ENCODE measurements at regions not wholly inside any gene's neighbourhood (a gene's known extent, or its start where the extent isn't known, plus 50 kb on each side); places are given as distances from the start of the nearest gene placed in this dataset.
"Not testable (repeated sequence)": the region's sequence is repeated elsewhere in the genome, so short reads cannot be mapped to it uniquely, and the experiment has no call there.

DNA sequence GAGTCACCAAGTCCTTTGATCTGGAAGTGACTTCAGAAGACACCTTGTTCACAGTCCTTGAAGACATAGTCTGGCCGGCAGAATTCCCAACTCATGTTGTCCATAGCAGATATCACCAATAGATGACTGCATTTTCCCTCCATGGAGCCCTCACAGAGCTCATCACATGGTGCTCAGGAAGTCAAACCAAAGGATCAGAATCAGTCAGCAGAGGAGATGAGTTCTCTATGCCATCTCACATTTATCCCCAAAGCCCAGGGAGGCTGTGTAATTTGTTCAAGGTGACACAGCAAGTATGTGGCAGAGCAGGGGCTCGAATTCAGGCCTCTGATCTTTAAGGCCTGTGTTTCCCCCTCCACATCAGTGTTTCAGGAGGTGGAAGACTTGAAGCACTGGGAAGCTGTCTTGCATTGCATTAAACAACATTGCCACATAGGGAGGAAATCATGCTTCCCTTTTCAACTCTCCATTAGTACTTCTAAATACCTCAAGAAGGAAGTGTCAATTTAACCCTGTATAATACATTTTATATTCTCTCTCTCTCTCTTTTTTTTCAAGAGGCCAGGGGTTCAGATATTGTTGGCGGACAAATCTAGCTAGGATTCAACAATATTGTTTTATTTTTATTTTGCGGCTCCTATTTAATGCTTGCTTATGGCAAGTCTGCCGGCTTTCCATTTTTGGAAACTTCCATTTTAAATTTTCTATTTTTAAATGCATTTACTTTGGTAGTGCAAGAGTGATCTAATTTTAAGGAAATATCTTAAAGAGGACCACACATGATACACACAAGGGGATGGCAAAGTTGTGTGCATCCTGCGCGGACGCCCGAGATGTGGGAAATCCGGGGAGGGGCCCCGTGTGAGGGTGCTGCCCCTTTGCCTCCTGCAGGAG is 61.9 kb downstream of the NPIPB5 start:
- not testable (repeated sequence) for DNase-seq (ENCODE audit: low read depth)

GRCh38 chr16:22573225-22573530 is 62.5 kb downstream of the NPIPB5 start:
- DNase-seq (ENCODE audit: low read depth) = not testable (repeated sequence)

GRCh38 chr16:22576506-22576905 is 65.8 kb downstream of the NPIPB5 start:
- DNase-seq (ENCODE audit: low read depth) = not testable (repeated sequence)

GRCh38 chr16:22583195-22583594 is 72.5 kb downstream of the NPIPB5 start:
- not testable (repeated sequence) for DNase-seq (ENCODE audit: low read depth)

GRCh38 chr16:22584459-22584858 is 73.8 kb downstream of the NPIPB5 start:
- not testable (repeated sequence) for DNase-seq (ENCODE audit: low read depth)

DNA sequence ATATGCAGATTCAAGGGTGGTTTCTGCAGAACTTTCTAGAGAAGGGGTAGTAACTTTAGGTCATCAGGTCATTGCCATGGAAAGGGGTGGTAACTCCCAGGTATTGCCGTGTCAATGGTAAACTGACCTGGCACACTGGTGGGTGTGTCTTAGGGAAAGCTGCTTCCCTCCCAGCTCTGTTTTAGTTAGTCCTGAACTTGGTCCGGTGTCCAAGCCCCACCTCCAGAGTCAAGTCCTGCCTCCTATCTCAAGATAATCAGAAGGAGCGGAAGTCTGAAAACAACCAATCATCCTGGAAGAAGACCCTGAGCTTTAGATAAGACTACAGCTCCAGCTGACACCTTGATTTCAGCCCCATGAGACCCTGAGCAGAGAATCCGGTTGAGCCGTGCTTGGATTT is 74.2 kb downstream of the NPIPB5 start:
- not testable (repeated sequence) for DNase-seq (ENCODE audit: low read depth)

DNA sequence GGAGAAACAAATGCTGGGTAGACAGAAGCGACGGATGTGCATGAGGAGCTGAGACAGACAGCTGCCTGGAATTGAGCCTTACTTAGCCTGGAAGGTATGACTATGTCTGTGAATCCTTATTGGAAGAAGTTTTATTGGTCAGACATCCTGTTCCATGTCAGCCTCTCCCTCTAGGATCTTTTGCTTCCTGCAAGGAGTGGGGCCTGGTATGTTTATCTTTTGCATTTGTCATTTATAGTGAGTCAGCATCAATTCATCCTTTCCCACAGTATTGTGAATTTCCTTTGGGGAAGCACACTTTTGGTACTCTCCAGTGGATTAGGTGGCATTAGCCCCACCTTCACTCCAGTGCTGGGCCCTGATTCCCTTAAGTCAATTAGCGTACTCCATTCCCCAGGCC is 74.7 kb downstream of the NPIPB5 start:
- DNase-seq (ENCODE audit: low read depth) = peak; percentile 88

GRCh38 chr16:22586732-22587131 is 76.0 kb downstream of the NPIPB5 start:
- not testable (repeated sequence) for DNase-seq (ENCODE audit: low read depth)

- not testable (repeated sequence) for DNase-seq (ENCODE audit: low read depth)
Observed at GRCh38 chr16:22589757-22590156, 79.1 kb downstream of the NPIPB5 start.

GRCh38 chr16:22596445-22597045 is 85.9 kb downstream of the NPIPB5 start:
- DNase-seq (ENCODE audit: low read depth) = not testable (repeated sequence)

- DNase-seq (ENCODE audit: low read depth) = not testable (repeated sequence)
Observed at GRCh38 chr16:22603744-22604143, 93.1 kb downstream of the NPIPB5 start.

DNA sequence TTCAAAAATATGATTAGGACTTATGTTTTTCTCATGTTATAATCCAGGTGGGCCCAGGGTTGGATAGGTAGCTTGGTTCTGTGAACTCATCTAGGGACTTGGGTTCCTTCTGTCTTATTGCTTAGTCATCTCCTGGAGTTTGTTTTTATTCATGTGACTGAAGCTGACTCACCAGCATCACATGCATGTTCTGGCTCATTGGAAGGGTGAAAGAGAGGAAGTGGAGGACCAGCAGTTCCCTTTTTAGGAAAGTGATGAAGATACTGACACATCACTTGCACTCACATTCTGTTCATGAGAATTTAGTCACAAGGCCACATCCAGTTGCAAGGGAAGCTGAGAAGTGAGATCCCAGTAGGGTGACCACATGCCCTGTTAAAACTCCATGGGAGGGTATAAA is 95.9 kb downstream of the NPIPB5 start:
- DNase-seq (ENCODE audit: low read depth) = not testable (repeated sequence)

DNA sequence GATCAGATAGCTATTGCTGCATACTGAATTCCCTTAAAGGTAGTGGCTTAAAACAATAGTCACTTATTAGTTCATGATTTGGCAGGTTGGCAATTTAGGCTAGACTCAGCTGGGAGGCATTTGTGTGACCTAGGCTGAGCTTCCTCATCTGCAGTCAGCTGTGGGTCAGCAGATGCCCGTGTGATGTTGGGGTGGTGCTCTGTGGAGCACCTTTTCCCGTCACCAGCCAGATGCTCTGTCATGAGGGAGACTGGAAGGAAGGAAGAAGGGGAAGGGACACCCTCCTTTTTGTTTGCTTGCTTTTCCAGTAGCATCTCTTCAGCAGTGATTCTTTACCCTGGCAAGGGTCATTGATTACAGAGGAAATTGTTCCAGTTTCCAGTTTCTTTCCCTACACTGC is 99.1 kb downstream of the NPIPB5 start:
- not testable (repeated sequence) for DNase-seq (ENCODE audit: low read depth)

GRCh38 chr16:22611128-22611527 is 100.4 kb downstream of the NPIPB5 start:
- DNase-seq (ENCODE audit: low read depth) = not testable (repeated sequence)

DNA sequence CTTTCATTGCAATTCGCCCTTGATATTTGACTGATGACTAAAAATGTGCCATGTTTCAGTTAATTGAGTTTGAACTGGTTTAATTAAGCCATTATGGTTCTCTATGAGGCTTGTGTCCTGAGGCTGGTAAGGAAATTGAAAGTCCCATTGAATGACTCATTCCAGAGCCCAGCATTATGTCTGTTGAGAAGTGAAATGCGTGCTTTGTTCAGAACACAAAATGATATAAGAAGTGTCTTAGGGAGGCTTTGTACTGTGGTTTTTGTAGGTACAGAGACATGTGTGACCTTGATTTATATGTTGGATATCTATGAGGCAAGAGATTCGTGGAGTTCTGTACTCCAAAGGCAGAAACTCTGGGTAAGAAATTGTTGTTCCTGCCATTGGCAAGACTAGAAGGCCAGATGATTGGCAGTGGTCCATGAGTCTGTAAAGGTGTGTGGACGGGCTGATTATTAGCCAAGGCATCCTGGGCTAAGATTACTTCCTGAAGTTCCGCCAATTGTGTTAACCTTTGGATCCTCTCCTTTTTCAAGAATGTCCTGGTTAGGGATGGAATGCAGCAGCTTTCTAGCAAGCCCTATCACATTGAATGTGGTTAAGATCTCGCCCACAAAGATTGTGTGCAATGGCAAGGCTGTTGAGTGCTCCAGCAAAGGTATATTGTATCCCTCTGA is 103.7 kb downstream of the NPIPB5 start:
- DNase-seq (ENCODE audit: low read depth) = peak; percentile 83

- no peak for DNase-seq (ENCODE audit: low read depth)
Observed at GRCh38 chr16:22618842-22619241, 108.2 kb downstream of the NPIPB5 start.

DNA sequence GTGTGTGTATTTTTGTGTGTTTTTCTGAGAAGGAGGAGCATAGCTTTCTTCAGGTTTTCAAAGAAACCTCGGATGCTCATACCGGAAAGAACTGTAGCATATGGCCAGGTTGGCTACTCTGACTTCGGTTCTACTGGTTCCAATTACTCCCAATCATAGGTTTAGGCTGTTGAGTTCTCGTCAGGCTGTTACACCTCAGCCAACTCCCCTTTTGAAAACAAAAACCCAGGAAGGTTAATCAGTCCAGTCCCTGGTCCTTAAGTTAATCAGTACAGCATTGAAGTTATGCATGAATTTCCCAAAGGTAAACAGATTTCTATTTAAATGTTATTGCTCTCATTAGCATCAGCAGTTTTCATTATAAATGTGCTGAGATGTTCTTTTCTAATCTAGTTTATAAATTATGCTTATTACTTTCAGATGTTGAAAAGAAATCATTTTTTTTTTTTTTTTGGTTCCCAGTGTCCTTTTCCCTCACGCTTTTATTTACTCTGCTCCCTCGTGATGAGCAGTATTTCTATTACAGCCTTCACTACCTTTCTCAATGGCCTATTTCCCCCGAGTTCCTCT is 111.0 kb downstream of the NPIPB5 start:
- DNase-seq (ENCODE audit: low read depth) = no peak

- DNase-seq (ENCODE audit: low read depth) = no peak
Observed at GRCh38 chr16:22622703-22623102, 112.0 kb downstream of the NPIPB5 start.

- DNase-seq (ENCODE audit: low read depth) = peak; percentile 81
Observed at GRCh38 chr16:22623351-22623781, 112.7 kb downstream of the NPIPB5 start.

GRCh38 chr16:22624038-22624799 is 113.5 kb downstream of the NPIPB5 start:
- no peak for DNase-seq (ENCODE audit: low read depth)

DNA sequence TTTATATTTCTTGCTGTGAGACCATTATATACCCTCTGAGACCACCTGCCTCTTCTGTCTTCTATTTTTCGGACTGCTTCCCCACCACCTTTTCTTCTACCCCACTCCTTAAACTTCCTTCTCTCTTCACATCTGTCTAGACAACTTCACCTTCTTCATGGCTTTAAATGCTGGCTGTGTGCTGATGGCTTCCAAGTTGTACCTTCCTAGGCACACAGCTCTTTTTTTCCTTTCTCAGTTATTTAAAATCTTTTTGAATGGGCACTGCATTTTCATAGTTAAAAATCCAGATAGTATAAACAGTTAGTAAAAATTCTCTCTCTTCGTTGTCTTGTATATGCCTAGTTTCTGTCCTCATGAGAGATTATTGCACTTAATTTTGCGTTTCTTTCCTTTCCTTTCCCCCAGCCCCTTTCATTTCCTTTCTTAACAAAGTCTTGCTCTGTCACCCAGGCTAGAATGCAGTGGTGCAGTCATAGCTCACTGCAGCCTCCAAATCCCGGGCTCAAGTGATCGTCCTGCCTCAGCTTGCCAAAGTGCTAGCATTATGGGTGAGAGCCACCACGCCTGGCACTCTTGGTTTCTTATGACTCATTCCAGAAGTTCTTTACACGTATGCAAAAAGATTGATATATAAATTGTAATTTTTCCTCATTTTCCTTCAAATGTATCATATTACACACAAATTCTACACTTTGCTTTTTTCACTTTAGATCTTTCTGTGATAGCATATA is 114.3 kb downstream of the NPIPB5 start:
- DNase-seq (ENCODE audit: low read depth) = no peak

Measured in M059J (cell line).